ENCODE measurements at regions not wholly inside any gene's neighbourhood (a gene's known extent, or its start where the extent isn't known, plus 50 kb on each side); places are given as distances from the start of the nearest gene placed in this dataset.
"Not testable (repeated sequence)": the region's sequence is repeated elsewhere in the genome, so short reads cannot be mapped to it uniquely, and the experiment has no call there.

- DNase-seq (ENCODE audit: low spot score) (no peak), FAIRE-seq (no peak)
Observed at GRCh38 chr1:232579958-232580941, 49.7 kb downstream of the SIPA1L2 start.

GRCh38 chr1:232579466-232579865 is 50.5 kb downstream of the SIPA1L2 start:
- DNase-seq (ENCODE audit: low spot score) (no peak), FAIRE-seq (no peak)

DNA sequence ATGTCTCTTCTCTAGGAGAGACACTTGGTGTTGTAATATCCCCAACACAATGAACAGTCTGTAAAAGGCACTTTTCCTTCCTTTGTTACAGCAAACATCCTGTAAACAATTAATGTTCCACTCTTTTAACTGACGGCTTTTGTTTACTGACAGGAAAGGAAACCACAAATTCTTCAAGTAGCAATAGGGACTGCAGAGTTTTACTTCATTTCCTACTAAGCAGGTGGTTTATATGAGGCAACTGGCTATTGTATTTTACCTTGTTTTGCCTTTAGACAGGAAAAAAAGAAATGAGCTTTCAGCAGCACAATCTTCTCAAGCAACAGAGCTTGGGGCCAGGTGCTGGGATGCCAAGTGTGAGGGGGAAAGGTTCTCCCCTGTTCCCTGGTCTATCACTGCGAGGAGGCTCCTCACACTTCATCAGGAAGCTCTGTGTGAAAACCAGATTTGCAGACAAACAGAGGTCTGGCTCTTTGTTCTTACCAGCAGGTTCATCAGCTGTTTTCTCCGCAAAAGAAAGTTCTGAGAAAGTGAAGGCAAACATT is 51.2 kb downstream of the SIPA1L2 start:
- DNase-seq (ENCODE audit: low spot score) (no peak), FAIRE-seq (no peak)

DNA sequence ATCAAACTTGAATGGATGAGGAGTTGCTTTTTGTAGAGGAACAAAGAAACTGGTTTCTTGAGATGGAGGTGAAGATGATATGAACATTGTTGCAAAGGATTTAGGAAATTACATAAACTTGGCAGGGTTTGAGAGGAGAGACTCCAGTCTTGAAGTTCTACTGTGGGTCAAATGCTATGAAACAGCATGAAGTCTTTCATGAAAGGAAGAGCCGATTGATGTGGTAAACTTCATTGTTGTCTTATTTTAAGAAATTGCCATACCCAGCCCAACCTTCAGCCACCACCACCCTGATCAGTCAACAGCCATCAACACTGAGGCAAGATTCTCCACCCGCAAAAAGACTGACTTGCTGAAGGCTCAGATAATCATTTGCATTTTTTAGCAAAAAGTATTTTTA is 52.2 kb downstream of the SIPA1L2 start:
- no peak for DNase-seq (ENCODE audit: low spot score)
- FAIRE-seq: no peak

DNA sequence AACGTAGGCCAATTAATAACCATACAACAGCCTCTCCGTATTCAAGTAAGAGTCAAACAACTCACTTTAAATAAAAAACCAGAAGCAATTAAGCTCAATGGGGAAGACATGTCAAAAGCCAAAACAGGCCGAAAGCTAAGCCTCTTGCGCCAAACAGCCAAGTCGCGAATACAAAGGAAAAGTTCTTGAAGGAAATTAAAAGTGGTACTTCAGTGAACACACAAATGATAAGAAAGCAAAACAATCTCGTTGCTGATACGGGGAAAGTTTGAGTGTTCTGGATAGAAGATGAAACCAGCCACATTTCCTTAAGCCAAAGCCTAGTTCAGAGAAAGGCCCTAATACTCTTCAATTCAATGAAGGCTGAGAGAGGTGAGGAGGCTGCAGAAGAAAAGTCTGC is 53.4 kb downstream of the SIPA1L2 start:
- DNase-seq (ENCODE audit: low spot score) (no peak), FAIRE-seq (no peak)

DNA sequence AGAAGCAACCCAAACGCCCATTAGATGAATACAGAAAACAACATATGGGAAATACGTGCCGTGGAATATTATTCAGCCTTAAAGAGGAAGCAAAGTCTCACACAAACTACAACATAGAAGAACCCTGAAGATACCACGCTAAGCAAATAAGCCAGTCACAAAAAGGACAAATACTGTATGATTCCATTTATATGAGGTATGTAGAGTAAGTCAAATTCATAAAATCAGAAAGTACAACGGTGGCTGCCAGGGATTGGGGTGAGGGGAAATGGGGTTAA is 54.2 kb downstream of the SIPA1L2 start:
- no peak for DNase-seq (ENCODE audit: low spot score)
- no peak for FAIRE-seq

GRCh38 chr1:232574889-232575762 is 54.8 kb downstream of the SIPA1L2 start:
- no peak for DNase-seq (ENCODE audit: low spot score)
- no peak for FAIRE-seq

DNA sequence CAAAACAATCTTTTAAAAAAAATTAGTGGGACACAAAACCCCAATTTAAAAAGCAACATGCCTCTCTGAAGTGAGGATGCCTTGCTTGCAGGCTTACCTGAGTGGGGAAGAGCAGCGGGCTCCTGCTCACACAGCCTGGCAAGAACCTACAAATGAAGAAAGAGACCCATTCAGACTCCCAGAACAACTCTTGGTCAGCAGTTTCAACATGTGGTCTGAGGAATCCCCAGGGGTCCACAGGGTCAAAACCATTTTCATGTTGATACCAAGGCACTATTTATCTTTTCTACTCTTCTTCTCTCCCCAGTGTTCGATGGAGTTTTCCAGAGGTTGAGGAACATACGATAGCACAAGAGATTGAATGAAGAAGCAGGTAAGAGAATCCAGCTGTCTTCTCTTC is 55.9 kb downstream of the SIPA1L2 start:
- DNase-seq (ENCODE audit: low spot score) (no peak), FAIRE-seq (no peak)

DNA sequence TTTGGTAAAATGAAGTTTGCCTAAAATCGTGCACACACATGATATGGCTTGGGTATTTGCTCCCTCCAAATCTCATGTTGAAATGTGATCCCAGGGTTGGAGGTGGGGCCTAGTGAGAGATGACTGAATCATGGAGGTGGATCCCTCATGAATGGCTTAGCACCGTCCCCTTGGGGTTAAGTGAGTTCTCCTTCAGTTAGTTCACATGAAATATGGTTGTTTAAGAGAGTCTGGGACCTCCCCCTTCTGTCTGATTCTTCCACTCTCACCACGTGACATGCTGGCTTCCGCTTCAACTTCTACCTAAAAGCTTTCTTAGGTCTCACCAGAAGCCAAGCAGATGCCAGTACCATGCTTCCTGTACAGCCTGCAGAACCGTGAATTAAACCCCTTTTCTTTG is 58.4 kb downstream of the SIPA1L2 start:
- DNase-seq (ENCODE audit: low spot score) (no peak), FAIRE-seq (no peak)

GRCh38 chr1:232570007-232570406 is 59.9 kb downstream of the SIPA1L2 start:
- no peak for FAIRE-seq
- DNase-seq (ENCODE audit: low spot score): no peak

DNA sequence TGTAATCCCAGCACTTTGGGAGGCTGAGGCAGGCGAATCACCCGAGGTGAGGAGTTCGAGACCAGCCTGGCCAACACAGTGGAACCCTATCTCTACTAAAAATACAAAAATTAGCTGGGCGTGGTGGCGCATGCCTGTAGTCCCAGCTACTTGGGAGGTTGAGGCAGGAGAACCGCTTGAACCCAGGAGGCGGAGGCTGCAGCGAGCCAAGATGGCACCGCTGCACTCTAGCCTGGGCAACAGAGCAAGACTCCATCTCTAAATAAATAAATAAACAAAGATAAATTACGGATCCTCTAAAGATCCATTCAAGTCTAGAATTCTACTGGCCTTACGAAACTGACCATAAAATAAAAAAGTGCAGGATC is 60.4 kb downstream of the SIPA1L2 start:
- not testable (repeated sequence) for FAIRE-seq; DNase-seq (ENCODE audit: low spot score)

GRCh38 chr1:232568906-232569553 is 60.9 kb downstream of the SIPA1L2 start:
- FAIRE-seq (no peak), DNase-seq (ENCODE audit: low spot score) (no peak)

DNA sequence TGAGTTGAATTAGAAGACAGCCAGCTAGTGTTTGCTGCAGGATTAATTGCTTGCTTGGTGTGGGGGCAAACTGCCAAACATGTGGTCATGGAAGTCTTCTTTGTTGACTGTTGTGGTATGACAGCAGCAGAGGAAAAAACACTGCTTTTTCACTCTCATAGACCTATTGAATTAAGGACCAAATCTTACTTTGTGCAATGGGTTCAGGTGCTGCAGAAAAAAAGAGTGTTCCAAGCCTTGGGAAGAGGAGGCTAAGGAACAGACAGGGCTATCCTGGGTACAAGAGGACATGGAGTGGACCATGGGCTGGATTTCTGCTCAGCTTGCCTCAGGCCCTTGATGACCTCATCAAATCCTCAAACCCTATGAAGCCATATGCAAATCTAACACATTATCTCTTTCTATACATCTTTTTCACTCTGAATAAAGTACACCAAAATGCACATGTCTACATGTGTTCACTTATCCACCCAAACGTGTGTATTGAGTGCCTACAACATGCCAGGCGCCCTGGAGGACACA is 61.5 kb downstream of the SIPA1L2 start:
- DNase-seq (ENCODE audit: low spot score) (no peak), FAIRE-seq (no peak)

- no peak for FAIRE-seq
- DNase-seq (ENCODE audit: low spot score): no peak
Observed at GRCh38 chr1:232566093-232566492, 63.8 kb downstream of the SIPA1L2 start.

GRCh38 chr1:232562855-232563510 is 67.0 kb downstream of the SIPA1L2 start:
- FAIRE-seq: no peak

DNA sequence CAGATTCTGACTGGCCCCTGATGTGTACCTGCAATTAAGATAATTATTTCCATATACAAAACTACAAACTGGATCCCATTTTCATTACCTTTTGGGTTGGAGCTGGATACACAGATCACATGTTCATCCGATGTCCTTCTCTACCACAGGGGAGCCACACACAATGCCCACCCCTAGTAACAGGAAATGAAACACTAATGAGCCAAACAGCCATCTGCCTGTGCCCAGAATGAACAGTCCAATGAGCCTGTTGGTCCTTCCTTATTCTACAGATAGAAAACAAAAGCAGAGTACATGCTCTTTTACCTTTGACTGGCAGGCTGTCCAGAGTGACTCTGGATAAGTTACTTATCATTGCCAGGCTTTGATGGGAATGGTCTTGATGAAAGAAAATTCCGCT is 68.6 kb downstream of the SIPA1L2 start:
- no peak for DNase-seq (ENCODE audit: low spot score)
- no peak for FAIRE-seq

More at GRCh38 chr1:232562855-232563510, 67.0 kb downstream of the SIPA1L2 start:
- DNase-seq (ENCODE audit: low spot score): no peak

GRCh38 chr1:232560940-232561339 is 69.0 kb downstream of the SIPA1L2 start:
- FAIRE-seq (no peak), DNase-seq (ENCODE audit: low spot score) (no peak)

DNA sequence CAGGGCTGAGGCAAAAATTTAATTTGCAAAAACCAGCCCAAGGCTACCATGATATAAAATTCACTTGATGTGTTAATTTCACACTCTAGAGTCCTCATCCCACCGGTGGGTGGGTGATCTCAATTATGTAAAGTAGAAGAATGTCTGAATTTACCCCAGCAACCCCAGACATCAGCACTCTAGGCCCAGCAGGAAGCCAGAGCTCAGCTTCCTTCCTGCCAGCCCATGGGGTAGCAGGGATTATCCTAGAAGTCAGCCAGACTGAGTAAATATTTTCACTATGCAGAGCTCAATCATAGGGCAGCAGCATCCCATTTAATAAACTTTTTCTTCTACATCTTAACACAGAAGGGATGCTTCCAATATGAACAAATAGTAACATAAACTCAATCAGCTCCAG is 71.0 kb downstream of the SIPA1L2 start:
- FAIRE-seq: no peak
- DNase-seq (ENCODE audit: low spot score): no peak

GRCh38 chr1:232557502-232558191 is 72.3 kb downstream of the SIPA1L2 start:
- no peak for DNase-seq (ENCODE audit: low spot score)
- FAIRE-seq: no peak

DNA sequence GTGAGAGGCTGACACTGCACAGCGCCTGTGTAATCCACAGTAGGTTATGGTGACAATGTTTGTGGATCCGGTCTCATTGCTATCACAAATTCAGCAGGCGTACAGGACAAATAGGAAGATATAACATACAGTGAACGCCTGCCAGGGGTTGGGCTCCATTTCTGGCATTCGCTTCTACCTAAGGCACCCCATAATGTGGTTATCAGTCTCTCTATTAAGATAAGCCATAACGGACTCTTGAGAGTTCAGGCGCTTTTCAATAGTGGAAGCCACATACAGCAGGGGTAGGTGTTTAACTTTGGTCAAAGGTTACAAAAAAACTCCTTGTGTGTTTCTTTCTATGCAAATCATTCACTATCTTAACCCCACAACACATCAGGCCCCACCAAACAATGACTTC is 72.8 kb downstream of the SIPA1L2 start:
- FAIRE-seq (no peak), DNase-seq (ENCODE audit: low spot score) (no peak)

All from urothelium cell line (cell line).